ENCODE measurements at regions not wholly inside any gene's neighbourhood (a gene's known extent, or its start where the extent isn't known, plus 50 kb on each side); places are given as distances from the start of the nearest gene placed in this dataset.

DNA sequence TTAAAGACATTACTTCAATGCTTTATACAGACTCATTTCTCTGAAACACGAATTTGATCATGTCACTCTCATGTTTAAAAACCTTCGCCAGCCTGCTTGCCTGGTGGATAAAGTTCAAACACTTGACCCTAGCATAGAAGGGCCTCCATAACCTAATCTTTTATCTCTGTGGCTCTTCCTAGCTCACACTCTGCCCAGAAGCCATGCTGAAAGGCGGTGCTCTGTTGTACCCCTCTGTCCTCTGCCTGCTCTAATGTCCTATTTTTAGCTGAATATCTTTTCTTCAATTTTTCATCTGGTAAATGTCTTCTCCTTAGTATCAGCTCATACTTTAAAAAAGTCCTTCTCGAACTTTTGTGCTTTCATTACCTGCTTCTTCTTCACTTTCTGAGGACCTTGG lies 302.6 kb upstream of the BOD1L1 start:
- Histone ChIP-seq H3K79me2 (ENCODE audit: insufficient read depth) (no peaks in the 10 kb centered on the region), H4K20me1 (ENCODE audit: insufficient read depth) (no peaks in the 10 kb centered on the region), H2AFZ (ENCODE audit: low read depth) (no peak overlapping the region), H3K4me1 (ENCODE audit: control insufficient read depth in 1 of 2, insufficient read depth in 2 of 2, low read depth in 1 of 2, low read length in 1 of 2) (no peaks in the 10 kb centered on the region), H3K36me3 (replicated peaks in 1 of 2; ENCODE audit: control insufficient read depth in 1 of 2, insufficient read depth in 2 of 2, low read length in 1 of 2) (no peaks in the 10 kb centered on the region), H3K27ac (ENCODE audit: low read depth in 2 of 2, low read length in 1 of 2) (no peak overlapping the region), H3F3A (replicated peaks; ENCODE audit: insufficient read depth) (no peaks in the 10 kb centered on the region), H3K9me2 (no peaks in the 10 kb centered on the region), H3K4me2 (no peak overlapping the region), H3K4me3 (ENCODE audit: low read depth in 2 of 2, low read length in 1 of 2) (no peak overlapping the region), H3K27me3 (ENCODE audit: insufficient read depth) (no peaks in the 10 kb centered on the region), H3K9me3 (no peaks in the 10 kb centered on the region), H3K9ac (no peak overlapping the region)
- POLR2A ChIA-PET, result no interaction called here
- CTCF ChIA-PET, result no interaction called here
- TF ChIP-seq MEF2A (IDR thresholded peaks at IDR 0.05; ENCODE audit: borderline replicate concordance, low read depth) (no peak), POLR2AphosphoS5 (IDR thresholded peaks at IDR 0.05; ENCODE audit: low read depth, low read length) (no peak), CHD2 (IDR thresholded peaks at IDR 0.05; ENCODE audit: low read length, partially characterized antibody) (no peak), NRF1 (IDR thresholded peaks at IDR 0.05; ENCODE audit: low read depth, low read length) (no peak), ZBTB33 (IDR thresholded peaks at IDR 0.05; ENCODE audit: borderline replicate concordance, low read depth) (no peak), FOSL2 (IDR thresholded peaks at IDR 0.05; ENCODE audit: borderline replicate concordance, low read depth) (no peak), YY1 (IDR thresholded peaks at IDR 0.05; ENCODE audit: low read depth) (no peak), GABPA (IDR thresholded peaks at IDR 0.05; ENCODE audit: low read depth) (no peak)
- TF ChIP-seq, protein P1, sequence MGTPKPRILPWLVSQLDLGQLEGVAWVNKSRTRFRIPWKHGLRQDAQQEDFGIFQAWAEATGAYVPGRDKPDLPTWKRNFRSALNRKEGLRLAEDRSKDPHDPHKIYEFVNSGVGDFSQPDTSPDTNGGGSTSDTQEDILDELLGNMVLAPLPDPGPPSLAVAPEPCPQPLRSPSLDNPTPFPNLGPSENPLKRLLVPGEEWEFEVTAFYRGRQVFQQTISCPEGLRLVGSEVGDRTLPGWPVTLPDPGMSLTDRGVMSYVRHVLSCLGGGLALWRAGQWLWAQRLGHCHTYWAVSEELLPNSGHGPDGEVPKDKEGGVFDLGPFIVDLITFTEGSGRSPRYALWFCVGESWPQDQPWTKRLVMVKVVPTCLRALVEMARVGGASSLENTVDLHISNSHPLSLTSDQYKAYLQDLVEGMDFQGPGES (IDR thresholded peaks at IDR 0.05; ENCODE audit: low read depth, low read length), result no peak
- TF ChIP-seq, protein P2, sequence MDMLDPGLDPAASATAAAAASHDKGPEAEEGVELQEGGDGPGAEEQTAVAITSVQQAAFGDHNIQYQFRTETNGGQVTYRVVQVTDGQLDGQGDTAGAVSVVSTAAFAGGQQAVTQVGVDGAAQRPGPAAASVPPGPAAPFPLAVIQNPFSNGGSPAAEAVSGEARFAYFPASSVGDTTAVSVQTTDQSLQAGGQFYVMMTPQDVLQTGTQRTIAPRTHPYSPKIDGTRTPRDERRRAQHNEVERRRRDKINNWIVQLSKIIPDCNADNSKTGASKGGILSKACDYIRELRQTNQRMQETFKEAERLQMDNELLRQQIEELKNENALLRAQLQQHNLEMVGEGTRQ (IDR thresholded peaks at IDR 0.05; ENCODE audit: borderline replicate concordance, low read depth, low read length), result no peak
- no peak for DNase-seq
- 66% methylated on average over 4 of the region's 4 CpGs for WGBS (ENCODE audit: low lambda C conversion rate)

DNA sequence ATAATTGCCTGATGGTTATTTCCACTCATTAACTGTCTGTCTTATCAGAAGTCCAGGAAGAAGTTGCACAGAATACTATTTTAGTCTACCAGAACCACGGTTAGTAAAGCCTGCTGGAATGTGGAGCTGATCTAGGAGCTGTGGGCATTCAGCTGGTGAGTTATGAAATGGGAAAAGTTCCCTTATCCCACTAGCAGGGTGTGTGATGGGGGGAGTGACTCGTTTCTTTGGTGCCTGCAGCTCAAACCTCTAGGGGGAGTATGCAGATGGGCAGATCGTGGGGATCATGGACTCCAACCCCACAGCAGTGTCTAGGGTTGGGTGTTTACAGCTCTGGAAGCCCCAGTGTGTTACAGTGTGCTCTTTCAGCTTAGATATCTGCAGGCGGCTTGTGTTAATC lies 305.7 kb upstream of the BOD1L1 start:
- DNase-seq, result no peak
- Histone ChIP-seq H3K9me2 (no peaks in the 10 kb centered on the region), H3K4me1 (ENCODE audit: control insufficient read depth in 1 of 2, insufficient read depth in 2 of 2, low read depth in 1 of 2, low read length in 1 of 2) (no peaks in the 10 kb centered on the region), H3K27me3 (ENCODE audit: insufficient read depth) (no peaks in the 10 kb centered on the region), H3F3A (replicated peaks; ENCODE audit: insufficient read depth) (no peaks in the 10 kb centered on the region), H3K9me3 (no peaks in the 10 kb centered on the region), H2AFZ (ENCODE audit: low read depth) (no peak overlapping the region), H3K79me2 (ENCODE audit: insufficient read depth) (no peaks in the 10 kb centered on the region), H3K9ac (no peak overlapping the region), H4K20me1 (ENCODE audit: insufficient read depth) (no peaks in the 10 kb centered on the region), H3K36me3 (replicated peaks in 1 of 2; ENCODE audit: control insufficient read depth in 1 of 2, insufficient read depth in 2 of 2, low read length in 1 of 2) (no peaks in the 10 kb centered on the region), H3K4me3 (ENCODE audit: low read depth in 2 of 2, low read length in 1 of 2) (no peak overlapping the region), H3K27ac (ENCODE audit: low read depth in 2 of 2, low read length in 1 of 2) (no peak overlapping the region), H3K4me2 (no peak overlapping the region)
- WGBS (ENCODE audit: low lambda C conversion rate), result 51% methylated on average over 3 of the region's 4 CpGs
- no peak for TF ChIP-seq YY1 (IDR thresholded peaks at IDR 0.05; ENCODE audit: low read depth)
- no peak for TF ChIP-seq RFX5 (IDR thresholded peaks at IDR 0.05; ENCODE audit: low read length)
- TF ChIP-seq GABPA (IDR thresholded peaks at IDR 0.05; ENCODE audit: low read depth), result no peak
- no peak for TF ChIP-seq FOXM1 (IDR thresholded peaks at IDR 0.05; ENCODE audit: low read depth)
- no peak for TF ChIP-seq REST (IDR thresholded peaks at IDR 0.05; ENCODE audit: low read depth, low read length)
- TF ChIP-seq, protein P1 (IDR thresholded peaks at IDR 0.05; ENCODE audit: low read depth, low read length), result no peak
- TF ChIP-seq TAF1 (IDR thresholded peaks at IDR 0.05; ENCODE audit: borderline replicate concordance, low read depth, low read length), result no peak
- no peak for TF ChIP-seq SIN3A (IDR thresholded peaks at IDR 0.05; ENCODE audit: borderline replicate concordance, low read depth, low read length)
- ChIA-PET POLR2A (no interaction called here), CTCF (interaction anchor here (1.0 to 1.7 kb wide), 2 partner anchors 9 to 33 kb away, joined by 4 read pairs; no protein-coding TSS in a partner anchor)

Measured in SK-N-SH (cell line).